ENCODE measurements at regions not wholly inside any gene's neighbourhood (a gene's known extent, or its start where the extent isn't known, plus 50 kb on each side); places are given as distances from the start of the nearest gene placed in this dataset.

DNA sequence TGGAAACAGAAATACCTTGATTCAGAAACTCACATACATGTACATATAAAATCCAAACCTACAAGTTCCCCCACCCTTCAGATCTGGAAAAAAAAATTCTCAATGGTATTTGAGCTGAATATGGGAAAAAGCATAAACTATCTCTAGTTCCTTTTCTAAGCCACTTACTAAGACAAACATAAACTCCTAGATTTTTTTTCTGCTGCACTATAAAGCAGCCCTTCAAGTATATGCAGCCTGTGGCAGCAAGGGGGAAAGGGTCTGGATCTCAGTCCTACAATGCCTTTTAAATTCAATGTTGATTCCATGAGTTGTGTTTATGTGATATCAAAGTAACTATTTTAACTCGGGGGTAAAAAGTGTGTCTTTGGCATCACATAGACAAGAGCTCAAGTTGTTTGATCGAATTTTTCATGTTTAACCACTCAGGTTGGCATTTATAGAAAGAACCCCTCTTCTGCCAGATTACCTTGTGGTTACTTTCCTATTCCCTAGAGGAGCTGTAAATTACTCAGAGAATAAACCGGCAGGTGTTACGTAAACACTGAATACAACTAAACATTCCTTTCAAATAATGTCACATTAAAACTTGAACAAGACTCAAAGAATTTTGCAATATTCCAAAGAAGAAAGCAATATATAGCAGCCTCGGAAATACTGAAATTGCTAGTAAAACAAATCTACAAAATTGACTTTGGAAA is 91.8 kb upstream of the FER start:
- Histone ChIP-seq H3K36me3 (ENCODE audit: insufficient read depth, low read length) (no peaks in the 10 kb centered on the region), H3K9me3 (ENCODE audit: low read depth, low read length) (no peaks in the 10 kb centered on the region), H2AFZ (ENCODE audit: low read length) (no peak overlapping the region), H3K4me3 (ENCODE audit: insufficient read depth, low read length) (no peak overlapping the region), H3K27me3 (ENCODE audit: insufficient read depth, low read length) (peaks cover 10% of the 10 kb centered on the region), H4K20me1 (ENCODE audit: insufficient read depth, low read length) (no peaks in the 10 kb centered on the region), H3K4me1 (ENCODE audit: insufficient read depth, low read length) (peaks cover 18% of the 10 kb centered on the region), H3K27ac (ENCODE audit: low read depth, low read length) (no peak overlapping the region), H3K4me2 (ENCODE audit: insufficient read depth, low read length) (peak overlapping the region; percentile 73), H3K79me2 (ENCODE audit: insufficient read depth, low read length) (no peaks in the 10 kb centered on the region)
- no peak for DNase-seq (ENCODE audit: insufficient read length, low spot score, missing footprints)
- TF ChIP-seq, protein P1, sequence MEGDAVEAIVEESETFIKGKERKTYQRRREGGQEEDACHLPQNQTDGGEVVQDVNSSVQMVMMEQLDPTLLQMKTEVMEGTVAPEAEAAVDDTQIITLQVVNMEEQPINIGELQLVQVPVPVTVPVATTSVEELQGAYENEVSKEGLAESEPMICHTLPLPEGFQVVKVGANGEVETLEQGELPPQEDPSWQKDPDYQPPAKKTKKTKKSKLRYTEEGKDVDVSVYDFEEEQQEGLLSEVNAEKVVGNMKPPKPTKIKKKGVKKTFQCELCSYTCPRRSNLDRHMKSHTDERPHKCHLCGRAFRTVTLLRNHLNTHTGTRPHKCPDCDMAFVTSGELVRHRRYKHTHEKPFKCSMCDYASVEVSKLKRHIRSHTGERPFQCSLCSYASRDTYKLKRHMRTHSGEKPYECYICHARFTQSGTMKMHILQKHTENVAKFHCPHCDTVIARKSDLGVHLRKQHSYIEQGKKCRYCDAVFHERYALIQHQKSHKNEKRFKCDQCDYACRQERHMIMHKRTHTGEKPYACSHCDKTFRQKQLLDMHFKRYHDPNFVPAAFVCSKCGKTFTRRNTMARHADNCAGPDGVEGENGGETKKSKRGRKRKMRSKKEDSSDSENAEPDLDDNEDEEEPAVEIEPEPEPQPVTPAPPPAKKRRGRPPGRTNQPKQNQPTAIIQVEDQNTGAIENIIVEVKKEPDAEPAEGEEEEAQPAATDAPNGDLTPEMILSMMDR (IDR thresholded peaks at IDR 0.05; ENCODE audit: extremely low read depth, low read depth, low read length), result no peak

DNA sequence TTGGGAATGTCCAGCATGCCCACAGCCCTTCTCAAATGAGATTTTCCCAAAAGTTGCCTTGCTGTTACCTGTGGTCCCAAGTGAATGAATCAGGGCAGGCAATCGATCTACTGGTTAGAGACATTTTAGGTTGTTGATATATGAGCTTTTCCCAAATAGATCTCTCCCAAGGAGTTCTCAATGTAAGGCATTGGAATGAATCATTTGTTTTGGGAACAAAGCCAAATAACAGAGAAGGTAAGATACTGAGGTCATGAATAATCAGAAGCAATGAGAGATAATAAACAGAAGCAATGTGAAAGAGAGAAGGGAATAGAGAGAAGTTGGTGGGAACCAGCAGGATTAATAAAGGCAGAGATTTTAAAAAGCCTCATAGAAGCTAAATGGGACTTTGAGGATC is 93.6 kb upstream of the FER start:
- no peaks in the 10 kb centered on the region for H4K20me1 ChIP-seq (ENCODE audit: insufficient read depth, low read length)
- no peaks in the 10 kb centered on the region for H3K9me3 ChIP-seq (ENCODE audit: low read depth, low read length)
- H3K36me3 ChIP-seq (ENCODE audit: insufficient read depth, low read length), result no peaks in the 10 kb centered on the region
- H3K4me2 ChIP-seq (ENCODE audit: insufficient read depth, low read length), result no peak overlapping the region
- H3K27me3 ChIP-seq (ENCODE audit: insufficient read depth, low read length), result no peaks in the 10 kb centered on the region
- TF ChIP-seq, protein P1 (IDR thresholded peaks at IDR 0.05; ENCODE audit: extremely low read depth, low read depth, low read length), result no peak
- no peak overlapping the region for H2AFZ ChIP-seq (ENCODE audit: low read length)
- H3K79me2 ChIP-seq (ENCODE audit: insufficient read depth, low read length), result no peaks in the 10 kb centered on the region
- H3K4me1 ChIP-seq (ENCODE audit: insufficient read depth, low read length), result peaks cover 18% of the 10 kb centered on the region
- no peak overlapping the region for H3K27ac ChIP-seq (ENCODE audit: low read depth, low read length)
- no peak for DNase-seq (ENCODE audit: insufficient read length, low spot score, missing footprints)
- no peak overlapping the region for H3K4me3 ChIP-seq (ENCODE audit: insufficient read depth, low read length)

DNA sequence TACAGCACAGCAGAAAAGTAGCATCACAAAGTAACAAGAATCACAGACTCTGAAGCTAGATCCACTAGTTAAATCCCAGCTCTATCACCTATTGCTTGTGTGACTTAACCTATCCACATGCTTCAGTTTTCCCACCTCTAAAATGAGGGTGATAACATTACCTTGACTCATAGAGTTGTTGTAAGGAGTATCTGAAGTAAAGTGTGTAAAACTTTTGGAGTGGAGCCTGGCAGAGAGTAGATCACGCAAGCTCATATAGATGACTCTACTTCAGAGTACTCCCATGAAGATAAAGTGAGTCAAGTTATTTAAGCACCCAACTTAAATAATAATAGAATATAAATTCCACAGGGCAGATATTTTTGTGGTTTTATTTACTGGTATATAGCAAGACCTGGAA is 94.5 kb upstream of the FER start:
- Histone ChIP-seq H3K36me3 (ENCODE audit: insufficient read depth, low read length) (no peaks in the 10 kb centered on the region), H3K27me3 (ENCODE audit: insufficient read depth, low read length) (no peaks in the 10 kb centered on the region), H3K9me3 (ENCODE audit: low read depth, low read length) (no peaks in the 10 kb centered on the region), H4K20me1 (ENCODE audit: insufficient read depth, low read length) (no peaks in the 10 kb centered on the region), H3K4me2 (ENCODE audit: insufficient read depth, low read length) (no peak overlapping the region), H3K79me2 (ENCODE audit: insufficient read depth, low read length) (no peaks in the 10 kb centered on the region), H2AFZ (ENCODE audit: low read length) (no peak overlapping the region), H3K4me3 (ENCODE audit: insufficient read depth, low read length) (no peak overlapping the region), H3K27ac (ENCODE audit: low read depth, low read length) (no peak overlapping the region), H3K4me1 (ENCODE audit: insufficient read depth, low read length) (peaks cover 18% of the 10 kb centered on the region)
- DNase-seq (ENCODE audit: insufficient read length, low spot score, missing footprints), result no peak
- TF ChIP-seq, protein P1 (IDR thresholded peaks at IDR 0.05; ENCODE audit: extremely low read depth, low read depth, low read length), result no peak

DNA sequence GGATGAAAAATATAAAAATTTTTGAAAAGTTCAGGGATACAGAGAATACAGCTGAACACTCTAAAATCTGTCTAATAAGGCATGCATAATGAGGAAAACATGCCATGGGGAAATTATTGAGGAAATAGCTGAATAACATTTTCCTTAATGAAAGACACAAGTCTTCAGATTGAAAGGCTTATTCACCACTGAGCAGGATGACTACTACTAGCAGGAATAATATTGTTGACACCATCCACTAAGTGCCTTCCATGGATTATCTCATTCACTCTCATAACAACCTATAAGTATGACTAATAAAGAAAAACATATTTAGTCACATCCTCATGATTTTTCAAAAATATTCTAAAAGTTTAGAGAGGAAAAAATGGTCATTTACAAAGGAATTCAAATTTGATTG is 96.7 kb upstream of the FER start:
- peak; percentile 61 for DNase-seq (ENCODE audit: insufficient read length, low spot score, missing footprints)
- Histone ChIP-seq H3K79me2 (ENCODE audit: insufficient read depth, low read length) (no peaks in the 10 kb centered on the region), H3K4me3 (ENCODE audit: insufficient read depth, low read length) (no peak overlapping the region), H3K36me3 (ENCODE audit: insufficient read depth, low read length) (no peaks in the 10 kb centered on the region), H4K20me1 (ENCODE audit: insufficient read depth, low read length) (no peaks in the 10 kb centered on the region), H3K4me1 (ENCODE audit: insufficient read depth, low read length) (peaks cover 13% of the 10 kb centered on the region), H3K27me3 (ENCODE audit: insufficient read depth, low read length) (no peaks in the 10 kb centered on the region), H3K9me3 (ENCODE audit: low read depth, low read length) (peaks cover 1% of the 10 kb centered on the region), H3K4me2 (ENCODE audit: insufficient read depth, low read length) (no peak overlapping the region), H2AFZ (ENCODE audit: low read length) (no peak overlapping the region), H3K27ac (ENCODE audit: low read depth, low read length) (no peak overlapping the region)
- TF ChIP-seq, protein P1 (IDR thresholded peaks at IDR 0.05; ENCODE audit: extremely low read depth, low read depth, low read length), result no peak

All from osteoblast (primary cell).